ENCODE measurements at regions not wholly inside any gene's neighbourhood (a gene's known extent, or its start where the extent isn't known, plus 50 kb on each side); places are given as distances from the start of the nearest gene placed in this dataset.
A peak's percentile ranks its signal among the peaks of the same experiment; 100 is the strongest.

DNA sequence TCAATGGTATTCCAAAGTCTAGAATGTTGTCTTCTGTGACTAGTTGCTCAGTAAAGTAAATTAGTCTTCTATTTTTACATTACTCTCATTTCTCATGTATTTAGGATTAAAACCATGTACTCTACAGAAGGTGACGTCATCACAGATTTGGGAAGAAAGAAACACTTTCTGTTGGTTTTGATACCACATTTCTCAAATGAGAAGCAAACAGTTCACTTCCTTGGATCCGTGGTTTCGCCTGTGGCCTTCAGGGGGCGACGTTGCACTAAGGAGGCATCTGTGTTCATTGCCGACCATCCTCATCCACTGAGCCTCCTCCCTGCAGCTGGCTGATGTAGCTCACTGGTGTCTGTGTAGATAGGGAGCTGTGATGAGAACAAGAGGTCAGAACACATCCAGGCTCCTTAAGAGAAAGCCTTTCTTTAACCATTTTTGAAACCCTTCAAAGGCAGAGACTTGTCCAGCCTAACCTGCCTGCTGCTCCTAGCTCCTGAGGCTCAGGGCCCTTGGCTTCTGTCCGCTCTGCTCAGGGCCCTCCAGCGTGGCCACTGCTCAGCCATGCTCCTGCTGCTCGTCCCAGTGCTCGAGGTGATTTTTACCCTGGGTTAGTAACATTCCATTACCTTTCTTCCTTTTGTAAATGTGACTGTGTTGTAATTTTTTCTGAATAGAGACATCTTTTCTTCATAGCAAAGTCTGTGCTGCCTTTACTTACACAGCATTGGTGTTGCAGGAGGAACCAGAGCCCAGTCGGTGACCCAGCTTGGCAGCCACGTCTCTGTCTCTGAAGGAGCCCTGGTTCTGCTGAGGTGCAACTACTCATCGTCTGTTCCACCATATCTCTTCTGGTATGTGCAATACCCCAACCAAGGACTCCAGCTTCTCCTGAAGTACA is 220.6 kb upstream of the OR4E1 start:
- TF ChIP-seq, protein P1, sequence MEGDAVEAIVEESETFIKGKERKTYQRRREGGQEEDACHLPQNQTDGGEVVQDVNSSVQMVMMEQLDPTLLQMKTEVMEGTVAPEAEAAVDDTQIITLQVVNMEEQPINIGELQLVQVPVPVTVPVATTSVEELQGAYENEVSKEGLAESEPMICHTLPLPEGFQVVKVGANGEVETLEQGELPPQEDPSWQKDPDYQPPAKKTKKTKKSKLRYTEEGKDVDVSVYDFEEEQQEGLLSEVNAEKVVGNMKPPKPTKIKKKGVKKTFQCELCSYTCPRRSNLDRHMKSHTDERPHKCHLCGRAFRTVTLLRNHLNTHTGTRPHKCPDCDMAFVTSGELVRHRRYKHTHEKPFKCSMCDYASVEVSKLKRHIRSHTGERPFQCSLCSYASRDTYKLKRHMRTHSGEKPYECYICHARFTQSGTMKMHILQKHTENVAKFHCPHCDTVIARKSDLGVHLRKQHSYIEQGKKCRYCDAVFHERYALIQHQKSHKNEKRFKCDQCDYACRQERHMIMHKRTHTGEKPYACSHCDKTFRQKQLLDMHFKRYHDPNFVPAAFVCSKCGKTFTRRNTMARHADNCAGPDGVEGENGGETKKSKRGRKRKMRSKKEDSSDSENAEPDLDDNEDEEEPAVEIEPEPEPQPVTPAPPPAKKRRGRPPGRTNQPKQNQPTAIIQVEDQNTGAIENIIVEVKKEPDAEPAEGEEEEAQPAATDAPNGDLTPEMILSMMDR (IDR thresholded peaks at IDR 0.05): peak; percentile 57
- TF ChIP-seq POLR2AphosphoS5 (IDR thresholded peaks at IDR 0.05; ENCODE audit: low read depth, low read length): no peak
- TF ChIP-seq, protein P2, sequence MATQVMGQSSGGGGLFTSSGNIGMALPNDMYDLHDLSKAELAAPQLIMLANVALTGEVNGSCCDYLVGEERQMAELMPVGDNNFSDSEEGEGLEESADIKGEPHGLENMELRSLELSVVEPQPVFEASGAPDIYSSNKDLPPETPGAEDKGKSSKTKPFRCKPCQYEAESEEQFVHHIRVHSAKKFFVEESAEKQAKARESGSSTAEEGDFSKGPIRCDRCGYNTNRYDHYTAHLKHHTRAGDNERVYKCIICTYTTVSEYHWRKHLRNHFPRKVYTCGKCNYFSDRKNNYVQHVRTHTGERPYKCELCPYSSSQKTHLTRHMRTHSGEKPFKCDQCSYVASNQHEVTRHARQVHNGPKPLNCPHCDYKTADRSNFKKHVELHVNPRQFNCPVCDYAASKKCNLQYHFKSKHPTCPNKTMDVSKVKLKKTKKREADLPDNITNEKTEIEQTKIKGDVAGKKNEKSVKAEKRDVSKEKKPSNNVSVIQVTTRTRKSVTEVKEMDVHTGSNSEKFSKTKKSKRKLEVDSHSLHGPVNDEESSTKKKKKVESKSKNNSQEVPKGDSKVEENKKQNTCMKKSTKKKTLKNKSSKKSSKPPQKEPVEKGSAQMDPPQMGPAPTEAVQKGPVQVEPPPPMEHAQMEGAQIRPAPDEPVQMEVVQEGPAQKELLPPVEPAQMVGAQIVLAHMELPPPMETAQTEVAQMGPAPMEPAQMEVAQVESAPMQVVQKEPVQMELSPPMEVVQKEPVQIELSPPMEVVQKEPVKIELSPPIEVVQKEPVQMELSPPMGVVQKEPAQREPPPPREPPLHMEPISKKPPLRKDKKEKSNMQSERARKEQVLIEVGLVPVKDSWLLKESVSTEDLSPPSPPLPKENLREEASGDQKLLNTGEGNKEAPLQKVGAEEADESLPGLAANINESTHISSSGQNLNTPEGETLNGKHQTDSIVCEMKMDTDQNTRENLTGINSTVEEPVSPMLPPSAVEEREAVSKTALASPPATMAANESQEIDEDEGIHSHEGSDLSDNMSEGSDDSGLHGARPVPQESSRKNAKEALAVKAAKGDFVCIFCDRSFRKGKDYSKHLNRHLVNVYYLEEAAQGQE (IDR thresholded peaks at IDR 0.05; ENCODE audit: insufficient read depth in 1 of 2, low read depth in 2 of 2, low read length in 1 of 2): no peak
- no peak for TF ChIP-seq TCF7L2 (IDR thresholded peaks at IDR 0.05; ENCODE audit: low read depth, low read length)
